HepG2 (cell line): ENCODE measurements at regions not wholly inside any gene's neighbourhood (a gene's known extent, or its start where the extent isn't known, plus 50 kb on each side); places are given as distances from the start of the nearest gene placed in this dataset.

Experiments used
- ATAC-seq: fragments of 200-7000 bp; cut with Tn5 transposase; 3 replicates; pipeline ENCODE4 v1.9.1; 2020; ENCODE audit warnings: mild to moderate bottlenecking, moderate library complexity
- BruUV-seq: library from RNA; stranded (reverse); fragments of 400-500 nt; replicated peaks from 2 replicates; lab custom pipeline; 2021; lab: Mats Ljungman, UMichigan
- CTCF ChIA-PET: fragments of 300-600 bp; formaldehyde crosslinking; extraction: SDS; loops from one replicate; lab custom pipeline; 2021; ENCODE audit warnings: low total read pairs, inconsistent platforms, low intra/inter-chr PET ratio; lab: Yijun Ruan, JAX
- POLR2A ChIA-PET: fragments of 350-600 bp; sonication (Branson Sonifier 250); formaldehyde crosslinking; loops from one replicate; lab custom pipeline; 2020; ENCODE audit warnings: antibody characterized with exemption, inconsistent platforms; lab: Yijun Ruan, JAX
- DNase-seq: peaks from one replicate; pipeline ENCODE4 v3.0.0-alpha.2; 2015; ENCODE audit warnings: low spot score
- FAIRE-seq: peaks from 3 replicates; lab custom pipeline; 2011; peaks lifted over from hg19 to GRCh38; lab: Jason Lieb, UNC
- H2AFZ ChIP-seq: one replicate; pipeline ENCODE4 v1.6.1; 2011; ENCODE audit warnings: low read length, inconsistent platforms
- H3K27ac ChIP-seq: fragments of 300-600 bp; 3 replicates; pipeline ENCODE4 v1.8.0; 2011; ENCODE audit warnings: mixed run types, mild to moderate bottlenecking, mixed read lengths, low read length, inconsistent platforms; ENCODE audit not compliant: insufficient read depth; ENCODE audit errors: extremely low read length
- H3K27me3 ChIP-seq, 2 experiments: fragments of 200-600 bp in 1 of 2; 2 replicates in 1 of 2; 3 replicates in 1 of 2; pipeline versions ENCODE4 v1.6.0 to v1.8.0; 2011; ENCODE audit warnings: low read length in 2 of 2, mild to moderate bottlenecking in 2 of 2, moderate library complexity in 2 of 2, inconsistent platforms in 1 of 2; ENCODE audit not compliant: insufficient read depth in 2 of 2, control insufficient read depth in 1 of 2
- H3K36me3 ChIP-seq, 2 experiments: fragments of 200-600 bp in 1 of 2; replicated peaks in 1 of 2; 2 replicates in 1 of 2; 3 replicates in 1 of 2; pipeline versions ENCODE4 v1.5.1 to v1.8.0; 2011; ENCODE audit warnings: low read length in 2 of 2, inconsistent platforms in 1 of 2; ENCODE audit not compliant: insufficient read depth in 2 of 2, control insufficient read depth in 1 of 2
- H3K4me1 ChIP-seq: 2 replicates; pipeline ENCODE4 v1.5.1; 2012; ENCODE audit warnings: low read length, inconsistent platforms; ENCODE audit not compliant: insufficient read depth
- H3K4me2 ChIP-seq: 2 replicates; pipeline ENCODE4 v1.6.0; 2011; ENCODE audit warnings: low read depth, low read length, inconsistent platforms
- H3K4me3 ChIP-seq, 3 experiments: fragments of 200-600 bp in 1 of 3; sonication (generic), shearing (Covaris generic) in 1 of 3; replicated peaks in 1 of 3; 2 replicates each; pipeline ENCODE4 v1.5.1; 2011 to 2016; ENCODE audit warnings: low read length in 3 of 3, inconsistent platforms in 2 of 3, low read depth in 2 of 3, mild to moderate bottlenecking in 2 of 3, control low read depth in 1 of 3, mixed read lengths in 1 of 3; ENCODE audit not compliant: insufficient read depth in 1 of 3
- H3K79me2 ChIP-seq: one replicate; pipeline ENCODE4 v1.6.1; 2011; ENCODE audit warnings: low read length, inconsistent platforms; ENCODE audit not compliant: insufficient read depth
- H3K9ac ChIP-seq: 2 replicates; pipeline ENCODE4 v1.6.0; 2011; ENCODE audit warnings: mild to moderate bottlenecking, low read depth, low read length, inconsistent platforms; ENCODE audit not compliant: insufficient read depth
- H3K9me3 ChIP-seq: 2 replicates; pipeline ENCODE4 v1.5.1; 2012; ENCODE audit warnings: mild to moderate bottlenecking, low read length
- H4K20me1 ChIP-seq: 2 replicates; pipeline ENCODE4 v1.6.0; 2011; ENCODE audit warnings: inconsistent platforms, mild to moderate bottlenecking, low read length, moderate library complexity; ENCODE audit not compliant: insufficient read depth
- ATF7 ChIP-seq, 2 experiments: fragments of 450-650 bp in 1 of 2; sonication (generic) in 1 of 2; formaldehyde crosslinking in 1 of 2; IDR thresholded peaks; 2 replicates each; pipeline versions ENCODE4 v1.4.0 to v1.6.1; 2016 to 2020; ENCODE audit warnings: antibody characterized with exemption in 1 of 2, mild to moderate bottlenecking in 1 of 2, missing genetic modification reagents in 1 of 2
- CREB1 ChIP-seq, 2 experiments: fragments of 450-650 bp in 1 of 2; IDR thresholded peaks; 2 replicates each; pipeline ENCODE4 v1.6.1; 2016 to 2017; ENCODE audit warnings: control low read depth in 1 of 2, mild to moderate bottlenecking in 1 of 2, missing compliant biosample characterization in 1 of 2, missing genetic modification characterization in 1 of 2
- NFRKB ChIP-seq: fragments of 450-650 bp; IDR thresholded peaks from 2 replicates; pipeline ENCODE4 v1.6.1; 2017
- ZSCAN25 ChIP-seq: sonication (generic); formaldehyde crosslinking; IDR thresholded peaks from 2 replicates; pipeline ENCODE4 v1.8.0; 2022; ENCODE audit warnings: mild to moderate bottlenecking, missing genetic modification reagents
- WGBS: methylation state at CpG from one replicate; pipeline ENCODE4 v1.1.6; 2017; ENCODE audit warnings: low lambda C conversion rate; 5-methylcytosine and 5-hydroxymethylcytosine counted together
- in situ Hi-C: cut with HindIII; loops from 2 replicates; pipeline ENCODE4 v1.10.0; 2017; ENCODE audit warnings: low pct_unique_long_range_greater_than_20kb; ENCODE audit not compliant: extremely low pct_ligation_motif_present
- intact Hi-C: fragments of 100-400 bp; cut with micrococcal nuclease; formaldehyde crosslinking; loops from one replicate; pipeline ENCODE4 v1.10.0; 2022; ENCODE audit not compliant: unreplicated experiment

DNA sequence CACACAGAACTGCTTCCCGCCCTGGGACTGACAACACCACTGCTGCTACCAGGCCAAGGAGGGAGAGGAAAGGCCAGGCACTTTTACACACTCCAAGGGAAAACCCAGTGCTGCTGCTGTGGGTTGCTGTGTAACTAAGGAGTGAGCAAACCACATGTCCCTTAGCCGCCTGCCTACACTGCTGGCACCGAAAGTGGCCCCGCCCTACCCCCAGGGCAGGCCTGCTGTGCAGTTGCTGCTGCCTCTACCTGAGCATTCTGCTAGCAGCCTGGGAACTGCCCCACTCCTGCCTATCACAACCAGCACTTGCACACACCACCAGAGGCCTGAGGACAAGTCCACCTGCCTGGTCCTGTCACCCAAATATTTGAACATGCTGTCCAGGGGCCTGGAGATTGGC is 740.9 kb downstream of the DTWD2 start:
- Histone ChIP-seq H3K79me2 (no peaks in the 10 kb centered on the region), H2AFZ (no peak overlapping the region), H3K4me1 (no peaks in the 10 kb centered on the region), H3K36me3 (no peaks in the 10 kb centered on the region), H3K9me3 (peaks cover 30% of the 10 kb centered on the region), H3K4me2 (no peak overlapping the region), H3K9ac (no peak overlapping the region), H4K20me1 (no peaks in the 10 kb centered on the region), H3K27me3 (no peaks in the 10 kb centered on the region), H3K4me3 (no peak overlapping the region), H3K27ac (no peak overlapping the region)
- BruUV-seq = no TSS peak
- 0% methylated on average over 2 of the region's 4 CpGs for WGBS
- no peak for TF ChIP-seq ZSCAN25 (CRISPR knock-in tag)
- ChIA-PET CTCF (no interaction called here), POLR2A (no interaction called here)
- in situ Hi-C loops (no loop called here), intact Hi-C loops (no loop called here)
- DNase-seq (no peak), ATAC-seq (no peak), FAIRE-seq (no peak)

DNA sequence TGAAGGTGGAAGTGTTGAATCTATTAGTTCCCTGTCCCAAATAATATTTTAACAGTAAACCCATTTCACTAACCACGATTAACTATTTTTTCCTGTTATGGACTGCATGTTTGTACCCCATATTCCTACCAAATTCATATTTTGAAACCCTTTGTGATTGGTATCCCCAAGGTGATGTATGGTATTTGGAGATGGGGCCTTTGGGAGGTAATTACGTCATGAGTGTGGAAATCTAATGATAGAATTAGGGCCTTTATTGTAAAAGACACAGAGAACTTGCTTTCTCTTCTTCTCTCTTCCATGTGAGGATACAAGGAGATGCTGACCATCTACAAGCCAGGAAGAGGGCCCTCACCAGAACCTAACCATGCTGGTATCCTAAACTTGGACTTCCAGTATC is 744.7 kb downstream of the DTWD2 start:
- H3K36me3 ChIP-seq = no peaks in the 10 kb centered on the region
- H3K79me2 ChIP-seq = no peaks in the 10 kb centered on the region
- ATAC-seq = no peak
- no peak overlapping the region for H3K27ac ChIP-seq
- TF ChIP-seq ATF7 (IDR thresholded peaks at IDR 0.05) = peak; percentile 73
- no peak for TF ChIP-seq ATF7 (CRISPR knock-in tag; IDR thresholded peaks at IDR 0.05)
- TF ChIP-seq NFRKB = no peak
- peak; percentile 54 for TF ChIP-seq CREB1 (IDR thresholded peaks at IDR 0.05)
- TF ChIP-seq CREB1 (CRISPR knock-in tag; IDR thresholded peaks at IDR 0.05) = no peak
- peaks cover 14% of the 10 kb centered on the region for H3K9me3 ChIP-seq
- no peak overlapping the region for H3K4me2 ChIP-seq
- H2AFZ ChIP-seq = no peak overlapping the region
- no peak overlapping the region for H3K9ac ChIP-seq
- H3K4me3 ChIP-seq = no peak overlapping the region
- intact Hi-C loops = no loop called here
- ChIA-PET CTCF (no interaction called here), POLR2A (no interaction called here)
- DNase-seq = no peak
- no TSS peak for BruUV-seq
- H3K4me1 ChIP-seq = no peaks in the 10 kb centered on the region
- no peaks in the 10 kb centered on the region for H4K20me1 ChIP-seq
- 3% methylated on average over 2 of the region's 2 CpGs for WGBS
- FAIRE-seq = no peak
- H3K27me3 ChIP-seq = no peaks in the 10 kb centered on the region
- in situ Hi-C loops = no loop called here
